IMR-90 (cell line): ENCODE measurements at regions not wholly inside any gene's neighbourhood (a gene's known extent, or its start where the extent isn't known, plus 50 kb on each side); places are given as distances from the start of the nearest gene placed in this dataset.

Experiments used
- ATAC-seq: fragments of 200-7000 bp; cut with Tn5 transposase; 2 replicates; pipeline ENCODE4 v1.9.1; 2020; ENCODE audit warnings: low read depth, mild to moderate bottlenecking, moderate library complexity
- BruUV-seq: library from RNA; stranded (reverse); fragments of 400-500 nt; replicated peaks from 2 replicates; lab custom pipeline; 2021; lab: Mats Ljungman, UMichigan
- CTCF ChIA-PET: fragments of 300-600 bp; formaldehyde crosslinking; extraction: SDS; loops from one replicate; lab custom pipeline; 2021; ENCODE audit warnings: antibody characterized with exemption; lab: Yijun Ruan, JAX
- POLR2A ChIA-PET: fragments of 300-600 bp; sonication (Branson Sonifier 250); formaldehyde crosslinking; loops from one replicate; lab custom pipeline; 2022; ENCODE audit warnings: antibody characterized with exemption; ENCODE audit not compliant: unreplicated experiment; lab: Charles Lee
- DNase-seq: peaks from one replicate; pipeline ENCODE4 v3.0.0; 2013
- H2AFZ ChIP-seq: replicated peaks from 2 replicates; pipeline ENCODE3; 2013; ENCODE audit warnings: low read length, mild to moderate bottlenecking; ENCODE audit not compliant: poor library complexity
- H2AK5ac ChIP-seq: 2 replicates; pipeline ENCODE4 v1.6.1; 2013; ENCODE audit warnings: low read depth, low read length, inconsistent platforms
- H2AK9ac ChIP-seq: replicated peaks from 2 replicates; pipeline ENCODE3; 2013; ENCODE audit warnings: mild to moderate bottlenecking, low read depth, low read length, moderate library complexity; ENCODE audit not compliant: poor library complexity
- H2BK120ac ChIP-seq: 2 replicates; pipeline ENCODE4 v1.6.1; 2013; ENCODE audit warnings: low read depth, low read length, inconsistent platforms
- H2BK15ac ChIP-seq: 3 replicates; pipeline ENCODE4 v1.6.1; 2013; ENCODE audit warnings: low read depth, low read length, inconsistent platforms
- H2BK20ac ChIP-seq: 2 replicates; pipeline ENCODE4 v1.6.1; 2013; ENCODE audit warnings: low read depth, mild to moderate bottlenecking, inconsistent platforms, low read length, moderate library complexity
- H2BK5ac ChIP-seq: 2 replicates; pipeline ENCODE4 v1.6.1; 2013; ENCODE audit warnings: mild to moderate bottlenecking, low read depth, low read length, inconsistent platforms; ENCODE audit not compliant: poor library complexity, severe bottlenecking
- H3K14ac ChIP-seq: replicated peaks from 2 replicates; pipeline ENCODE4 v1.6.1; 2013; ENCODE audit warnings: low read depth, low read length, inconsistent platforms
- H3K18ac ChIP-seq: 2 replicates; pipeline ENCODE4 v1.6.1; 2013; ENCODE audit warnings: low read depth, low read length, control low read depth
- H3K23ac ChIP-seq: 2 replicates; pipeline ENCODE4 v1.6.1; 2013; ENCODE audit warnings: low read depth, low read length, inconsistent platforms
- H3K27ac ChIP-seq: 2 replicates; pipeline ENCODE4 v1.5.1; 2013; ENCODE audit warnings: mild to moderate bottlenecking, control low read depth, low read length; ENCODE audit not compliant: insufficient read depth
- H3K27me3 ChIP-seq: 2 replicates; pipeline ENCODE4 v1.6.1; 2013; ENCODE audit warnings: low read length; ENCODE audit not compliant: control insufficient read depth, insufficient read depth
- H3K36me3 ChIP-seq: 2 replicates; pipeline ENCODE4 v1.6.1; 2013; ENCODE audit warnings: low read length, mixed read lengths; ENCODE audit not compliant: control insufficient read depth, insufficient read depth
- H3K4ac ChIP-seq: 2 replicates; pipeline ENCODE4 v1.6.1; 2013; ENCODE audit warnings: low read depth, low read length, inconsistent platforms
- H3K4me1 ChIP-seq: 2 replicates; pipeline ENCODE4 v1.6.1; 2013; ENCODE audit warnings: low read length, mixed read lengths; ENCODE audit not compliant: control insufficient read depth, insufficient read depth
- H3K4me2 ChIP-seq: 2 replicates; pipeline ENCODE4 v1.6.1; 2013; ENCODE audit warnings: low read depth, mild to moderate bottlenecking, control low read depth, low read length, moderate library complexity
- H3K4me3 ChIP-seq: 2 replicates; pipeline ENCODE4 v1.5.1; 2013; ENCODE audit warnings: low read depth, mild to moderate bottlenecking, control low read depth, low read length, moderate library complexity; ENCODE audit not compliant: insufficient read depth
- H3K56ac ChIP-seq: 2 replicates; pipeline ENCODE4 v1.6.1; 2013; ENCODE audit warnings: low read length, inconsistent platforms; ENCODE audit not compliant: insufficient read depth; ENCODE audit errors: extremely low read depth
- H3K79me1 ChIP-seq, 2 experiments: 2 replicates each; pipeline ENCODE4 v1.6.1; 2013; ENCODE audit warnings: low read length in 2 of 2, inconsistent platforms in 1 of 2, low read depth in 1 of 2
- H3K9ac ChIP-seq: 2 replicates; pipeline ENCODE4 v1.6.1; 2013; ENCODE audit warnings: low read depth, low read length, control low read depth
- H3K9me1 ChIP-seq: 2 replicates; pipeline ENCODE4 v1.6.1; 2013; ENCODE audit warnings: low read length, inconsistent platforms; ENCODE audit not compliant: insufficient read depth
- H3K9me3 ChIP-seq: 2 replicates; pipeline ENCODE4 v1.6.1; 2013; ENCODE audit warnings: low read length; ENCODE audit not compliant: control insufficient read depth, insufficient read depth
- H4K20me1 ChIP-seq: 2 replicates; pipeline ENCODE4 v1.6.1; 2013; ENCODE audit warnings: low read length, inconsistent platforms; ENCODE audit not compliant: insufficient read depth
- H4K5ac ChIP-seq: 2 replicates; pipeline ENCODE4 v1.6.1; 2013; ENCODE audit warnings: mild to moderate bottlenecking, low read depth, low read length, control low read depth
- H4K8ac ChIP-seq, 2 experiments: 2 replicates each; pipeline ENCODE4 v1.6.1; 2013; ENCODE audit warnings: low read depth in 2 of 2, low read length in 2 of 2, control low read depth in 1 of 2, inconsistent platforms in 1 of 2
- H4K91ac ChIP-seq: 2 replicates; pipeline ENCODE4 v1.6.1; 2013; ENCODE audit warnings: low read depth, low read length, inconsistent platforms; ENCODE audit not compliant: insufficient read depth
- BHLHE40 ChIP-seq: fragments of 150-350 bp; IDR thresholded peaks from 2 replicates; pipeline ENCODE4 v1.6.1; 2016; ENCODE audit warnings: mild to moderate bottlenecking, low read depth, low read length
- CEBPB ChIP-seq: IDR thresholded peaks from 2 replicates; pipeline ENCODE4 v1.6.1; 2012; ENCODE audit warnings: low read depth, low read length, improper control_type of control experiment
- CHD1 ChIP-seq: IDR thresholded peaks from 2 replicates; pipeline ENCODE4 v1.6.1; 2012; ENCODE audit warnings: low read depth, low read length, improper control_type of control experiment
- CTCF ChIP-seq: conservative IDR thresholded peaks from 2 replicates; pipeline ENCODE4 v1.5.1; 2012; ENCODE audit warnings: mild to moderate bottlenecking, low read depth, low read length, improper control_type of control experiment
- ELK1 ChIP-seq: fragments of 150-350 bp; IDR thresholded peaks from 2 replicates; pipeline ENCODE4 v1.6.1; 2016; ENCODE audit warnings: low read depth, mild to moderate bottlenecking, low read length, moderate library complexity, borderline replicate concordance
- FOS ChIP-seq: fragments of 150-350 bp; IDR thresholded peaks from 2 replicates; pipeline ENCODE4 v1.6.1; 2016; ENCODE audit warnings: low read depth, low read length
- MAFK ChIP-seq: IDR thresholded peaks from 2 replicates; pipeline ENCODE4 v1.6.1; 2012; ENCODE audit warnings: low read depth, low read length, improper control_type of control experiment
- MAZ ChIP-seq: IDR thresholded peaks from 2 replicates; pipeline ENCODE4 v1.6.1; 2012; ENCODE audit warnings: low read depth, mild to moderate bottlenecking, low read length, improper control_type of control experiment, moderate library complexity, borderline replicate concordance
- MXI1 ChIP-seq: IDR thresholded peaks from 2 replicates; pipeline ENCODE4 v1.6.1; 2012; ENCODE audit warnings: low read depth, mild to moderate bottlenecking, low read length, moderate library complexity, borderline replicate concordance
- NFE2L2 ChIP-seq: fragments of 150-350 bp; IDR thresholded peaks from 2 replicates; pipeline ENCODE4 v1.6.1; 2016; ENCODE audit warnings: low read depth, mild to moderate bottlenecking, low read length
- POLR2A ChIP-seq: IDR thresholded peaks from 2 replicates; pipeline ENCODE4 v1.6.1; 2012; ENCODE audit warnings: mild to moderate bottlenecking, low read depth, low read length
- RAD21 ChIP-seq: IDR thresholded peaks from 2 replicates; pipeline ENCODE4 v1.6.1; 2012; ENCODE audit warnings: low read length, improper control_type of control experiment
- RCOR1 ChIP-seq: IDR thresholded peaks from 2 replicates; pipeline ENCODE4 v1.6.1; 2012; ENCODE audit warnings: mild to moderate bottlenecking, low read length, improper control_type of control experiment; ENCODE audit not compliant: insufficient replicate concordance
- RFX5 ChIP-seq: IDR thresholded peaks from 2 replicates; pipeline ENCODE4 v1.8.0; 2012; ENCODE audit warnings: low read depth, mild to moderate bottlenecking, low read length, moderate library complexity
- SMC3 ChIP-seq: fragments of 150-350 bp; IDR thresholded peaks from 2 replicates; pipeline ENCODE4 v1.6.1; 2016; ENCODE audit warnings: low read depth, mild to moderate bottlenecking, antibody characterized with exemption, low read length, moderate library complexity
- USF2 ChIP-seq: fragments of 150-350 bp; IDR thresholded peaks from 2 replicates; pipeline ENCODE4 v1.6.1; 2017; ENCODE audit warnings: mild to moderate bottlenecking, antibody characterized with exemption, low read length, low read depth
- WGBS, 2 experiments: methylation state at CpG; one replicate each; pipeline versions ENCODE4 v1.1.5 to v1.1.7; 2013; ENCODE audit warnings: missing lambda C conversion rate in 2 of 2; ENCODE audit not compliant: insufficient read length in 1 of 2; ENCODE audit errors: extremely low coverage in 2 of 2; 5-methylcytosine and 5-hydroxymethylcytosine counted together
- dilution Hi-C: fragments of 300-500 bp; cut with HindIII; formaldehyde crosslinking; loops from one replicate; pipeline ENCODE4 v1.14.3; 2018; ENCODE audit warnings: low sequenced_read_pairs; ENCODE audit not compliant: unreplicated experiment
- in situ Hi-C: fragments of 300-500 bp; cut with MboI; formaldehyde crosslinking; loops from 3 replicates; pipeline ENCODE4 v1.14.3; 2019; ENCODE audit warnings: low sequenced_read_pairs, inconsistent platforms, mixed read lengths
- intact Hi-C: fragments of 100-400 bp; cut with micrococcal nuclease; formaldehyde crosslinking; loops from 2 replicates; pipeline ENCODE4 v1.10.0; 2022

GRCh38 chr4:37157476-37158167, 86.9 kb upstream of the NWD2 start:
- no peaks in the 10 kb centered on the region for H3K4me1 ChIP-seq
- no TSS peak for BruUV-seq
- no peak overlapping the region for H2BK120ac ChIP-seq
- TF ChIP-seq NFE2L2 (no peak), RFX5 (no peak), SMC3 (no peak), FOS (no peak), MAZ (no peak), RAD21 (no peak), ELK1 (no peak), BHLHE40 (no peak), CTCF (no peak), USF2 (no peak), MAFK (no peak), CHD1 (no peak), RCOR1 (no peak), CEBPB (no peak), POLR2A (no peak), MXI1 (no peak)
- H4K8ac ChIP-seq = no peak overlapping the region
- no peak overlapping the region for H4K5ac ChIP-seq
- H3K23ac ChIP-seq = no peak overlapping the region
- no peak overlapping the region for H2AFZ ChIP-seq
- no peak overlapping the region for H4K91ac ChIP-seq
- dilution Hi-C loops = no loop called here
- no peak overlapping the region for H3K14ac ChIP-seq
- H3K9ac ChIP-seq = no peak overlapping the region
- no peak overlapping the region for H2AK9ac ChIP-seq
- POLR2A ChIA-PET = no interaction called here
- no peaks in the 10 kb centered on the region for H3K36me3 ChIP-seq
- H3K9me3 ChIP-seq = peaks cover 11% of the 10 kb centered on the region
- H3K79me1 ChIP-seq = no peaks in the 10 kb centered on the region
- no peak overlapping the region for H2AK5ac ChIP-seq
- H3K27ac ChIP-seq = no peak overlapping the region
- H4K20me1 ChIP-seq = no peaks in the 10 kb centered on the region
- no peak overlapping the region for H3K4me2 ChIP-seq
- H3K56ac ChIP-seq = no peak overlapping the region
- H2BK15ac ChIP-seq = no peak overlapping the region
- DNase-seq (no peak), ATAC-seq (no peak)
- WGBS, 2 experiments = no CpG with 5 or more reads among the region's 2 CpGs
- H3K4ac ChIP-seq = no peak overlapping the region
- H3K9me1 ChIP-seq = no peaks in the 10 kb centered on the region
- H3K4me3 ChIP-seq = no peak overlapping the region
- H3K18ac ChIP-seq = no peak overlapping the region
- no peak overlapping the region for H2BK5ac ChIP-seq
- CTCF ChIA-PET = no interaction called here
- in situ Hi-C loops = no loop called here
- H2BK20ac ChIP-seq = no peak overlapping the region
- H3K27me3 ChIP-seq = no peaks in the 10 kb centered on the region
- intact Hi-C loops = no loop called here
